Progenitor cell of endocrine pancreas (in vitro differentiated cells): ENCODE measurements at regions not wholly inside any gene's neighbourhood (a gene's known extent, or its start where the extent isn't known, plus 50 kb on each side); places are given as distances from the start of the nearest gene placed in this dataset.

Experiments used
- DNase-seq: peaks from one replicate; pipeline ENCODE4 v3.0.0; 2021; ENCODE audit warnings: low spot score; ENCODE audit not compliant: unreplicated experiment
- H3K27ac Mint-ChIP-seq: 2 replicates; pipeline ENCODE4 v1.8.0; 2021; ENCODE audit warnings: mild to moderate bottlenecking, moderate library complexity, mixed read lengths
- H3K27me3 Mint-ChIP-seq: 2 replicates; pipeline ENCODE4 v1.8.0; 2021; ENCODE audit warnings: mixed read lengths
- H3K36me3 Mint-ChIP-seq: 2 replicates; pipeline ENCODE4 v1.8.0; 2022; ENCODE audit warnings: mixed read lengths; ENCODE audit not compliant: insufficient read depth
- H3K4me1 Mint-ChIP-seq: 2 replicates; pipeline ENCODE4 v1.8.0; 2021; ENCODE audit warnings: low read depth, mixed read lengths
- H3K4me3 Mint-ChIP-seq: 2 replicates; pipeline ENCODE4 v1.8.0; 2021; ENCODE audit warnings: low read depth, mild to moderate bottlenecking, moderate library complexity, mixed read lengths
- H3K9me3 Mint-ChIP-seq: 2 replicates; pipeline ENCODE4 v1.8.0; 2021; ENCODE audit warnings: low read depth, mixed read lengths
- CTCF ChIP-seq: fragments of 200-600 bp; sonication (generic); IDR thresholded peaks from one replicate; pipeline ENCODE4 v1.5.0; 2021; ENCODE audit warnings: antibody characterized with exemption, mild to moderate bottlenecking; ENCODE audit not compliant: unreplicated experiment

- Mint-ChIP-seq H3K27me3 (no peaks in the 10 kb centered on the region), H3K27ac (no peak overlapping the region), H3K9me3 (peaks cover 2% of the 10 kb centered on the region), H3K36me3 (no peaks in the 10 kb centered on the region), H3K4me3 (no peak overlapping the region), H3K4me1 (peaks cover 2% of the 10 kb centered on the region)
- TF ChIP-seq CTCF: no peak
- no peak for DNase-seq
Observed at GRCh38 chr5:62686692-62687091, 108.1 kb downstream of the LRRC70 start.

- peaks cover 2% of the 10 kb centered on the region for H3K4me1 Mint-ChIP-seq
- H3K36me3 Mint-ChIP-seq: no peaks in the 10 kb centered on the region
- DNase-seq: no peak
- TF ChIP-seq CTCF: no peak
- H3K27ac Mint-ChIP-seq: no peak overlapping the region
- no peak overlapping the region for H3K4me3 Mint-ChIP-seq
- peaks cover 2% of the 10 kb centered on the region for H3K9me3 Mint-ChIP-seq
- no peaks in the 10 kb centered on the region for H3K27me3 Mint-ChIP-seq
Observed at GRCh38 chr5:62685221-62685620, 106.6 kb downstream of the LRRC70 start.

- Mint-ChIP-seq H3K9me3 (peaks cover 7% of the 10 kb centered on the region), H3K27ac (no peak overlapping the region), H3K27me3 (no peaks in the 10 kb centered on the region), H3K36me3 (peaks cover 1% of the 10 kb centered on the region), H3K4me3 (no peak overlapping the region), H3K4me1 (peaks cover 2% of the 10 kb centered on the region)
- DNase-seq: no peak
- no peak for TF ChIP-seq CTCF
Observed at GRCh38 chr5:62684310-62684709, 105.7 kb downstream of the LRRC70 start.

- Mint-ChIP-seq H3K4me3 (no peak overlapping the region), H3K4me1 (peaks cover 2% of the 10 kb centered on the region), H3K9me3 (peaks cover 16% of the 10 kb centered on the region), H3K27me3 (no peaks in the 10 kb centered on the region), H3K27ac (no peak overlapping the region), H3K36me3 (peaks cover 5% of the 10 kb centered on the region)
- no peak for DNase-seq
- no peak for TF ChIP-seq CTCF
Observed at GRCh38 chr5:62682059-62682458, 103.4 kb downstream of the LRRC70 start.

GRCh38 chr5:62681117-62681850 is 102.7 kb downstream of the LRRC70 start:
- DNase-seq: no peak
- peaks cover 2% of the 10 kb centered on the region for H3K4me1 Mint-ChIP-seq
- H3K4me3 Mint-ChIP-seq: no peak overlapping the region
- H3K36me3 Mint-ChIP-seq: peaks cover 5% of the 10 kb centered on the region
- peaks cover 18% of the 10 kb centered on the region for H3K9me3 Mint-ChIP-seq
- H3K27me3 Mint-ChIP-seq: no peaks in the 10 kb centered on the region
- TF ChIP-seq CTCF: no peak
- H3K27ac Mint-ChIP-seq: peak overlapping the region; percentile 29
